Gastroesophageal sphincter (tissue), 3 donors: ENCODE measurements at regions not wholly inside any gene's neighbourhood (a gene's known extent, or its start where the extent isn't known, plus 50 kb on each side); places are given as distances from the start of the nearest gene placed in this dataset.

Experiments
- EP300 ChIP-seq: sonication (generic); formaldehyde crosslinking; IDR thresholded peaks from one replicate; pipeline ENCODE4 v1.6.1; 2017; ENCODE audit warnings: antibody characterized with exemption, mild to moderate bottlenecking
- POLR2AphosphoS5 ChIP-seq: sonication (generic); formaldehyde crosslinking; IDR thresholded peaks from one replicate; pipeline ENCODE4 v1.6.1; 2017; ENCODE audit warnings: antibody characterized with exemption
- TF ChIP-seq, protein P1 (sequence below), 4 experiments: fragments of 200-600 bp in 2 of 4; fragments of 450-650 bp in 2 of 4; sonication (generic) in 1 of 4; IDR thresholded peaks; one replicate each; pipeline ENCODE4 v1.5.1; 2017 to 2019; ENCODE audit warnings: antibody characterized with exemption in 4 of 4, mild to moderate bottlenecking in 2 of 4, moderate library complexity in 2 of 4

DNA sequence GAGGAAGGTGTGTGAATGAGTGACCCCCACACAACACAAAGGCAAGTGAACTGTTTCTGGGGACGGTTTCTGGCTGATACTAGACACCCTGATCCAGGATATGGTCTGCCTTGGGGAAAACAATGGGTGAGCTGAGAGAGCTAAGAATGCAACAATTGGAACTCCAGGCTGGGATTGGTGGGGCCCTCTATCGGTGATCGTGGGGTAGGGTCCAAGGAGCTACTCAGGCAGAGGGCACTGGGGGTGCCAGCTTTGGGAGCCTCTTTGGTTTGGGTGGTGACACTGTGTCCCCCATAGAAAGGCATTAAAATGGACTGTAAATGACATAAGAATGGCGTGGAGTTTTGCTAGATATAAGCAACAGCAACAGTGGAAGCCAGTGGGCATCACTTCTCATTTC, 439.1 kb downstream of the DMAC1 start:
- no peak for TF ChIP-seq EP300
- TF ChIP-seq, protein P1, sequence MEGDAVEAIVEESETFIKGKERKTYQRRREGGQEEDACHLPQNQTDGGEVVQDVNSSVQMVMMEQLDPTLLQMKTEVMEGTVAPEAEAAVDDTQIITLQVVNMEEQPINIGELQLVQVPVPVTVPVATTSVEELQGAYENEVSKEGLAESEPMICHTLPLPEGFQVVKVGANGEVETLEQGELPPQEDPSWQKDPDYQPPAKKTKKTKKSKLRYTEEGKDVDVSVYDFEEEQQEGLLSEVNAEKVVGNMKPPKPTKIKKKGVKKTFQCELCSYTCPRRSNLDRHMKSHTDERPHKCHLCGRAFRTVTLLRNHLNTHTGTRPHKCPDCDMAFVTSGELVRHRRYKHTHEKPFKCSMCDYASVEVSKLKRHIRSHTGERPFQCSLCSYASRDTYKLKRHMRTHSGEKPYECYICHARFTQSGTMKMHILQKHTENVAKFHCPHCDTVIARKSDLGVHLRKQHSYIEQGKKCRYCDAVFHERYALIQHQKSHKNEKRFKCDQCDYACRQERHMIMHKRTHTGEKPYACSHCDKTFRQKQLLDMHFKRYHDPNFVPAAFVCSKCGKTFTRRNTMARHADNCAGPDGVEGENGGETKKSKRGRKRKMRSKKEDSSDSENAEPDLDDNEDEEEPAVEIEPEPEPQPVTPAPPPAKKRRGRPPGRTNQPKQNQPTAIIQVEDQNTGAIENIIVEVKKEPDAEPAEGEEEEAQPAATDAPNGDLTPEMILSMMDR (IDR thresholded peaks at IDR 0.05) = no peak
- TF ChIP-seq POLR2AphosphoS5 = no peak
